ENCODE measurements at regions not wholly inside any gene's neighbourhood (a gene's known extent, or its start where the extent isn't known, plus 50 kb on each side); places are given as distances from the start of the nearest gene placed in this dataset.
A peak's percentile ranks its signal among the peaks of the same experiment; 100 is the strongest.

DNA sequence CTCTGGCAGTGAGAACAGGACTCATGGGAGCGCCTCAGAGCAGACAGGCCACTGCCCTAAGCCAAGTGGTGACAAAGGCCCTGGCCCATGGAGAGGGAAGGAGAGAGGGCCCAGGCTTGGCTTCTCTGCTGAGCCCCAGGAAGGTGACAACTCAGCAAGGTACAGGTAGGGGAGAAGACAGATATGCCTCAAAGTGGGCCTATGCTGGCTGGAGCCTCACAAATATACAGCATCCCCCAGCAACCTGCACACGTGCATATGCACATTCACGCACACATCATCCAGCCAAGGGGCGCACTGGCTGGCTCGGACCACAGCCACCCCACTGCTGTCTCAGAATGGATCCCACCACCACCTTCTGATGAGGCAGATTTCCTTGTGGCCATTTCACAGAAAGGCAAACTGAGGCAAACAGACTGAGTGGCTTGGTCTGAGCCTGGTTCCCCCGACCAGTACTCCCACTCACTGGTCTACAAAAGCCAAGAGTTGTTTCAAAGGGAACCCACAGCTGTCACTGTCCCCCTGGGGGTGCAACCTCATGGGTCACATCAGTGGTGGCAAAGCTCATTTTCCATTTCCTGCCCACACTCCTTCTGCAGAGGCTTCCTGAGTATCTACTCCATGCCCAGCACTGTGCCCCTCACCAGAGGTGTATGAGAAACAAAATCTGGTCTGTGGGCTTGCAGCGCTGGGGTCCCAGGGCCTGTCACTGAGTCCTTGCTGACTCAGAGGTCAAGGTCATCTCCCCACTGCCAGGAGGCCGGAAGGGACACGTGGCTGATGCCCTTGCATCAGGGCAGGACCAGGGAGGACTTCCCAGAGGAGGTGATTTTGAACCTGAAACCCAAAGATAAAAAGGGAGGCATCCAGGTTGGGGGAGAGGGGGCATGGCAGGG lies 67.3 kb upstream of the PRR5 start:
- Histone ChIP-seq H3K27ac (no peak overlapping the region), H3K36me3 (no peaks in the 10 kb centered on the region), H3K4me3 (no peak overlapping the region), H3K27me3 (no peaks in the 10 kb centered on the region), H3K9me3 (no peaks in the 10 kb centered on the region), H3K4me1 (peaks cover 0 to 5% (median 0%) of the 10 kb centered on the region in 4 donors)
- no peak for DNase-seq
- no peak for TF ChIP-seq POLR2A (IDR thresholded peaks at IDR 0.05)
- TF ChIP-seq POLR2AphosphoS5 (IDR thresholded peaks at IDR 0.05), result no peak
- TF ChIP-seq EP300 (IDR thresholded peaks at IDR 0.05), result no peak
- TF ChIP-seq CTCF (IDR thresholded peaks at IDR 0.05), result no peak
- 60 to 75% methylated on average over 9 of the region's 9 CpGs for WGBS, 2 donors
- intact Hi-C loops (cut with DNase I), result no loop called here

DNA sequence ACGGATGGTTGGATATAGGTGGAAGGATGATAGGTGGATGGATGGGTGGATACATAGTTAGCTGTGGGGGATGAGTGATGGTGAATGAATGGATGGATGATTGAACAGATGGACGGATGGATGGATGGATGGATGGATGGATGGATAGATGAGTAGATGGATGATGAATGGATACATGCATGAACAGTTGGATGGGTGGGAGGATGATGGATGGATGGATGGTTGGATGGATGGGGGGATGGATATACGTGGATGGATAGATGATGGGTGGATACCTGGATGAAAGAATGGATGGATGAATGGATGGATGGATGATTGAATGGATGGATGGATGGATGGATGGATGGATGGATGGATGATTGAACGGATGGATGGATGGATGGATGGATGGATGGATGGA lies 68.4 kb upstream of the PRR5 start:
- intact Hi-C loops (cut with DNase I), result no loop called here

GRCh38 chr22:44632541-44633396 lies 69.2 kb upstream of the PRR5 start:
- Histone ChIP-seq H3K27ac (no peak overlapping the region), H3K9me3 (no peaks in the 10 kb centered on the region), H3K36me3 (no peaks in the 10 kb centered on the region), H3K27me3 (peaks cover 0 to 3% (median 0%) of the 10 kb centered on the region in 3 donors), H3K4me1 (no peaks in the 10 kb centered on the region), H3K4me3 (no peak overlapping the region)
- intact Hi-C loops (cut with DNase I), result no loop called here
- WGBS, 2 donors, result 56 to 66% methylated on average over 7 of the region's 7 CpGs
- no peak for TF ChIP-seq EP300 (IDR thresholded peaks at IDR 0.05)
- no peak for TF ChIP-seq POLR2AphosphoS5 (IDR thresholded peaks at IDR 0.05)
- TF ChIP-seq CTCF (IDR thresholded peaks at IDR 0.05), result no peak
- TF ChIP-seq POLR2A (IDR thresholded peaks at IDR 0.05), result no peak
- DNase-seq, result no peak

More for the DNA sequence above, 68.4 kb upstream of the PRR5 start:
- H3K27me3 ChIP-seq, result no peaks in the 10 kb centered on the region
- H3K36me3 ChIP-seq, result no peaks in the 10 kb centered on the region
- H3K4me1 ChIP-seq, result peaks cover 0 to 1% (median 0%) of the 10 kb centered on the region in 4 donors
- DNase-seq, result no peak
- TF ChIP-seq POLR2A (IDR thresholded peaks at IDR 0.05) (no peak), POLR2AphosphoS5 (IDR thresholded peaks at IDR 0.05) (no peak), CTCF (IDR thresholded peaks at IDR 0.05) (no peak), EP300 (IDR thresholded peaks at IDR 0.05) (no peak)
- no peak overlapping the region for H3K27ac ChIP-seq
- H3K4me3 ChIP-seq, result no peak overlapping the region
- 86 to 87% methylated on average over 4 of the region's 4 CpGs for WGBS, 2 donors
- no peaks in the 10 kb centered on the region for H3K9me3 ChIP-seq

DNA sequence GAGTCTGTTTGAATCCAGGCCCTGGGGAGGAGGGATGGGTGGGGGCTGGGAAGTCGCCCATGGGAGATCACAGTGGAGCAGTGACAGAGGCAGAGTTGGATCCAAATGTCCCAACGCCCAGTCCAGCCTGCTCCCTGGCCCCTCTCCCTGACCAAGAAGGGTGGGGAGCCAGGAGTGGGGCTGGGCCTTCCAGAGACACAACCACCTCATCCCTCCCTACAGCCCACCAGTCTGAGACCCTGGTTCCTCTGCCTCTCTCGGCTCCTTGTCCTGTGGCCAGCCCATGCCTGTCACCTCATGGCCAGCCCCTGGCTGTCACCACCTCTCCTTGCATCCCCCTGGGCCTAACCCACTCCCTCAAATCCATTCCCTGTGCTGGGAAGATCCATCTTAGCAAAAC lies 71.2 kb upstream of the PRR5 start:
- H3K9me3 ChIP-seq, result no peaks in the 10 kb centered on the region
- no peak overlapping the region for H3K4me3 ChIP-seq
- intact Hi-C loops (cut with DNase I), result no loop called here
- DNase-seq, result peak; percentile 48
- TF ChIP-seq EP300 (IDR thresholded peaks at IDR 0.05), result no peak
- TF ChIP-seq POLR2AphosphoS5 (IDR thresholded peaks at IDR 0.05), result no peak
- peaks cover 0 to 4% (median 0%) of the 10 kb centered on the region in 4 donors for H3K4me1 ChIP-seq
- no peaks in the 10 kb centered on the region for H3K36me3 ChIP-seq
- H3K27ac ChIP-seq, result no peak overlapping the region
- 79 to 93% methylated on average over 3 of the region's 3 CpGs for WGBS, 2 donors
- peaks cover 0 to 6% (median 0%) of the 10 kb centered on the region in 3 donors for H3K27me3 ChIP-seq

DNA sequence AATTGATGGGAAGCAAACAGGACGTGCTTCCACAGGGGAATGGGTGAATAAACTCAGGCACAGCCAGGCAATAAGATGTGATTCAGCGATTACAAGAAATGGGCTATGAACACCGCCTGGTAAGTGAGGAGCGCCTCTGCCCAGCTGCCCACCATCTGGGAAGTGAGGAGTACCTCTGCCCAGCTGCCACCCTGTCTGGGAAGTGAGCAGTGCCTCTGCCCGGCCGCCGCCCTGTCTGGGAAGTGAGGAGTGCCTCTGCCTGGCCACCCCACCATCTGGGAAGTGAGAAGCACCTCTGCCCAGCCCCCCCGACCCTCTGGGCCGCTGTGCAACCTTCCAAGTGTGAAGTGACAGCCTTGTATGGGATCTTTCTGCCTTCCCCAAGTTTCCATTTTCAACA lies 73.2 kb upstream of the PRR5 start:
- Histone ChIP-seq H3K27me3 (peaks cover 0 to 8% (median 0%) of the 10 kb centered on the region in 3 donors), H3K36me3 (no peaks in the 10 kb centered on the region), H3K4me3 (no peak overlapping the region), H3K9me3 (no peaks in the 10 kb centered on the region), H3K4me1 (peaks cover 0 to 4% (median 0%) of the 10 kb centered on the region in 4 donors), H3K27ac (no peak overlapping the region)
- TF ChIP-seq POLR2A (IDR thresholded peaks at IDR 0.05), result no peak
- TF ChIP-seq CTCF (IDR thresholded peaks at IDR 0.05), result no peak
- TF ChIP-seq POLR2AphosphoS5 (IDR thresholded peaks at IDR 0.05), result no peak
- TF ChIP-seq EP300 (IDR thresholded peaks at IDR 0.05), result no peak
- 75 to 87% methylated on average over 9 of the region's 9 CpGs for WGBS, 2 donors
- peak; percentile 26 for DNase-seq
- intact Hi-C loops (cut with DNase I), result loop anchor here (10.0 kb wide), 2 partner anchors 304 to 474 kb away; no protein-coding TSS in a partner anchor
